NCI-H2227 (cell line): ENCODE measurements at regions not wholly inside any gene's neighbourhood (a gene's known extent, or its start where the extent isn't known, plus 50 kb on each side); places are given as distances from the start of the nearest gene placed in this dataset.
"Not testable (repeated sequence)": the region's sequence is repeated elsewhere in the genome, so short reads cannot be mapped to it uniquely, and the experiment has no call there.

Source experiments
- DNase-seq: peaks from one replicate; lab custom pipeline; 2025; ENCODE audit not compliant: unreplicated experiment; lab: John Stamatoyannopoulos, UW

DNA sequence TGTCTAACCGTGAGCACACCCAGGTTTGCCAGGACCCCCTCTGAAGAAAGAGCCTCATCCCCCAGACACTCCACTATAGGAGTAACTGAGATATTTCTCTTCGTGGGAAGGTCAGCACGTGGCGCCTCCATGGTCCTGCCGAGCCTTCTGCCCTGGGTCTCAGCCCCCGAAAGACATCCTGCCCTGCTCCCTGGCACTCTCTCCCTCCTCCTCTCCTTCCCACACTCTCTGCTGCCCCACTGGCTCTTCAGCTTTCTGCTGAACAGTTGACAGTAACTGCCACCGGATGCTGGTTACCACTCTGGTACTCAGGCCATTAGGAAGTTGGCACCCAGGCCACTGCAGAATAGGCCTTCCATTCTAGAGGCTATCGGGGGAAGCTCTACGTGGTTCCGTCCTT is 185.2 kb downstream of the UACA start:
- DNase-seq: no peak

DNA sequence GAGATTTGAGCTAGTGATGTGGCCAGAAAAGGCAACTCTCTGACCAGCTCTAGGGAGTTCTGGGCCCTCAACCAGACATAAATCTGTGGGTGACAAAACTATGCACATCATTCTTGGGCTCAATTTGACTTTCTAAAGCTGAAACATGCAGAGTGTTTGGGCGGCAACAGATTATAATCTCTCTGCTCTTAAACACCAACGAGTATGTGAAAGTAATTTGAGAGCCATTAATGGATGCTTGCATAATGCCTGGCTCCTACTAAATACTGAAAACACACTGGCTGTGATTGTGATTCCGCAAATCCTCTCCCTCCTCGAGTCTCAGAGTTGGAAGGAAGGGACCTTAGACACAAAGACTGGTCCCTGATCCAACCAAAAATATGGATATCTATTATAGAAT is 186.7 kb downstream of the UACA start:
- DNase-seq: no peak

DNA sequence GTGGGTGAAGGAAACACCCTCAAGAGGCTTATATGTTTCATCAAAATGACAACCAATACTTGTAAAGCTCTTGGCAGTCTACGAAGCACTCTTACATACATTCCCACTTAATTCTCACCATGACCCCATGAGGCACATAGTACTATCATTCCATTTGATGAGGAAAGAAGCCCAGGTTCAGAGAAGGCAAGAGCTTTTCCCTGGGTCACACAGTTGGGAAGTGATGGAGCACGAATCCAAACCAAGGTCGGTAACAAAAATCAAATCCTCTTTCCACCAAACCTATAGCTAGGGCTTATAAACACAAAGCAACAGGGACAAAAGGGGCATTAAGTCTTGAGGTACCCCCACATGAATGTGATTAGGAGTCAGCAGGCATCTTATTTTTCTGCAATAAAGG is 187.1 kb downstream of the UACA start:
- DNase-seq: no peak

DNA sequence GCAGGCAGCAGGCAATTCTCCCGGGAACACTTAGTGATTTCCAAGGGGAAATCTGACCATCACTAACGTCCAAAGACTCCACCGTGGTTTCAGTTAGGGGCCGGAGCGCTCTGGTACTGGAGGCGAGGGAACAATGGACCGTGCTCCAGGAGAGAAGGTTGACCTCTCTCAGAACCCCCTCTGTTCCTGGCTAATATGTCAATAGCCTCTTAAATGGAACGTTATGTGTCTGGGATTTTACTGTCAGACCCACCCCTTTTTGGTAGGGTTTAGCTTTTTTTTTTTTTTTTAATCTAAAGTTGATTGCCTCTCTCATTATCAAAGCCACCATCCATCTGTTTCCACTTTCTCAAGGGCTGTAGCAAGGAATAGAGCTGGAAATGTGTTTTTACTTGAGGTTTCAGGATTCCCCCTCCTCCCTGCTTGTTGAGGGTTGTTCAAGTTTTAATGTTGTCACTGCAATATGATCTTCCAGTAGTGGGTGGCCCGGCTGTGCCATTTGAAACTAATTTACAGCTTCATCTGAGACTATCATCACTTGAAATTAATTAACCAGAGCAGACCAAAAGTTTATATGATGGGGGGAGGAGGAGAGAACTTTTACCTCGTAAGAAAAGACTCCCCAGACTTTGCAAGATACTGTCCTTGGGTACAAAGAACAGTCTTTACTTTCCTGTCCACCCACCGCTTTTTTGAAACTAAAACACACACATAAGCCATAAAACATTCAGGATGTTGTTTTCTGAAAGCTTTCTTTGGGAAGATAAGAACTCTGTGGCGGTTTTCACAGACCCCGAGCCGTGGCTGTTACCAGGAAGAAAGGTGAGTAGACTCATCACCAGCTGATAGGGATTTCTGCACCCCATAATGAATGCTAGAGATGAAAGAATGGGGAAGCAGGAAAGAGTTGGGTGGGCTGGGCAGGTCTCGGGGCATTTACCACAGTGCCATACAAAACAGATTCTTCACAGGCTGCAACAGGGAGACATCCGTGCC is 187.8 kb downstream of the UACA start:
- DNase-seq: no peak

DNA sequence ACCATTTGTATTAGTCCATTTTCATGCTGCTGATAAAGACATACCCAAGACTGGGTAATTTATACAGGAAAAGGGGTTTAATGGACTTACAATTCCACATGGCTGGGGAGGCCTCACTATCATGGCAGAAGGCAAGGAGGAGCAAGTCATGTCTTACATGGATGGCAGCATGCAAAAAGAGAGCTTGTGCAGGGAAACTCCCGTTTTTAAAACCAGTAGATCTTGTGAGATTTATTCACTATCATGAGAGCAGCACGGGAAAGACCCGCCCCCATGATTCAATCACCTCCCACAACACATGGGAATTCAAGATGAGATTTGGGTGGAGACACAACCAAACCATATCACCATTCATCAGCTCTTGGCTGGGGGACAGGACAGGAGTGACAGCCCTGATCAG is 189.0 kb downstream of the UACA start:
- not testable (repeated sequence) for DNase-seq

DNA sequence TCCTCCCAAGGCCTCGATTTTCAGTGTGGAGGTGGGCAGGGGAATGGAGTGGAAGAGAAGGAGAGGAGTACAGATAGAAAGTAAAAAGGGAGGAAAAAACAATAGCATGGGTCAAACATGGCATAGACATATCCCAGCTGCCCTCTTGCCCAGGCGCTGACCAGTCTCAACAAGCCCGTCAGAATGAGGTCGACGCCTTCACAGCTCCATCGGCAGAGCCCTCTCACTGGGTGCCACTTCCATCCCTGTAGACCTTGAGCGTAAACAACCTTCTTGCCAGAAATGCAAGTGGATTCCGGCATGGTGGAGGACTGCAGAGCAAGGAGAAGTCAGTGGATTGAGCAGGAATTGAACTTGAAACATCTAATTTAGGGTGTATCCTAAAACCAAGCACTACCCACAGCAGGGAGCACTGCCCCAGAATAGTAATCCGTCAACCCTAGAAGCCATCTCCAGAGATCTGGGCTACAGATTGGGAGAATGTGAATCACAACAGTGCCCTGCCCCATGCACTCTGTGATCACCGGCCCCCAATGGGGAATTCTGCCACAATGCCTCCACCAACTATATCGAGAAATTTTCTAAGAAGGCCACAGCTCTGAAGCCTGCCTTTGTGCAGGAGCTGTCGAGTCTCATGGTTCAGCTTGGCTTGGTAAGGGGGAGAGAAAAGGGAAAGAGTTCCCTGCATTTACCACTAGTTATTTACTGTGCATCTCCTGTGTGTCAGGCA is 190.1 kb downstream of the UACA start:
- no peak for DNase-seq

DNA sequence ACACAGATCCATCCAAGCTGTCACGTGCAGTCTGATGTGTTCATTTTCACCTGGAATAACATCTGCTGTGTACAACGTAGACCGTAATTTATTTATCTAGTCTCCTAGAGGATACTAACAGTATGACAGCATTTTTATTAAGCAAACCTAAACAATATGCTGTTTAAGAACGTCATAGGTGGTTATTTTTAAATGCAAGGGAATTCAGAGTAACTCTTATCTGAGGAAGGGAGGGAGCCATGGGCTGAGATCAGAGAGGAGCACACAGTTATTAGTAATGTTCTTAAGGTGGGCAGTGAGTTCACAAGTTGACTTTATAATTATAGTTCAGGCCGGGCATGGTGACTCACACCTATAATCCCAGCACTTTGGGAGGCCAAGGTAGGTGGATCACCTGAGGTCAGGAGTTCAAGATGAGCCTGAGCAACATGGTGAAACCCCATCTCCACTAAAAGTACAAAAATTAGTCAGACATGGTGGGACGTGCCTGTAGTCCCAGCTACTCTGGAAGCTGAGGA is 193.6 kb downstream of the UACA start:
- DNase-seq: no peak

DNA sequence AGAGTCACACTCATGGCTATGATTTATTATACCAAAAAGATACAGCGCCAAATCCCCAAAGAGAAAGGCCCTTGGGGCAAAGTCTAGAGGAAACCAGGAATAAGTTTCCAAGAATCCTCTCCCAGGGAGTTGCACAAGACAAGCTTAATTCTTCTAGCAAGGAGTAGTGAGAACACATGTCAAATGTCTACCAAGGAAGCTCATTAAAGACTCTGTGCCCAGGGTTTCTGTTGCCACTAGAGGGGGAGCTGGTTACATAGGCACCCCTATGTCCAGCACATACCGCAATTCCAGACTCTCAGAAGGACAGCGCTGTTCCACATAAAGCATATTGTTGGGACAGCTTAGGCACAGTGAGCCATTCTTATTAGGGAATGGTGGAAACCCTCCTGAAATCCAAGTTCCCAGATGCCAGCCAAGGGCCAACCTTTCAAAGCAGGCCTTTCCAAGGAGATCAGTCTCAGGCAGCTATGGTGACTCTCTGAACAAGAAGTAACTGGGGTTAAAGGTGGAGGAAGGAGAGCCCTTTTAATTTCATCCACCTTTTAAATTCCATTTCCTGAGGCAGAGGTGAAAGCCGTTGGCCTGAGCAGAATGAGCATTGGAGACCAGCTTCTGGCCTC is 194.2 kb downstream of the UACA start:
- DNase-seq: peak; percentile 2

DNA sequence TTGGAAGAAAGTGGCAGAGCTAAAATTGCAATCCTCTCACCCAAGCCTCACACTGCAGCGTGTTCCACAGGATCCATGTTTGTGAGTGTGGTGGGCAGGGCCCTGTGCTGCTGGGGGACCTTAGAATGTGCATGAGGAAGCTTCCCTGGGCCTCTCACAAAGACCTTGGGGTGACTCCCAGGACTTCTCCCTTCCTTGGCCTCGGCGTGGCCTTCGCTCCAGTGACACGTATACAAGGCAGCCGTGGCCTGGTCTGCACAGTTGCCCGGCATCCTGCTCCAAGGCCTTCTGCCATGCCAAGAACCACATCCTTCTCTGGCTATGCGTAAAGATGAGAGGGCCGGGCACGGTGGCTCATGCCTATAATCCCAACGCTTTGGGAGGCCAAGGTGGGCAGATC is 196.4 kb downstream of the UACA start:
- no peak for DNase-seq

DNA sequence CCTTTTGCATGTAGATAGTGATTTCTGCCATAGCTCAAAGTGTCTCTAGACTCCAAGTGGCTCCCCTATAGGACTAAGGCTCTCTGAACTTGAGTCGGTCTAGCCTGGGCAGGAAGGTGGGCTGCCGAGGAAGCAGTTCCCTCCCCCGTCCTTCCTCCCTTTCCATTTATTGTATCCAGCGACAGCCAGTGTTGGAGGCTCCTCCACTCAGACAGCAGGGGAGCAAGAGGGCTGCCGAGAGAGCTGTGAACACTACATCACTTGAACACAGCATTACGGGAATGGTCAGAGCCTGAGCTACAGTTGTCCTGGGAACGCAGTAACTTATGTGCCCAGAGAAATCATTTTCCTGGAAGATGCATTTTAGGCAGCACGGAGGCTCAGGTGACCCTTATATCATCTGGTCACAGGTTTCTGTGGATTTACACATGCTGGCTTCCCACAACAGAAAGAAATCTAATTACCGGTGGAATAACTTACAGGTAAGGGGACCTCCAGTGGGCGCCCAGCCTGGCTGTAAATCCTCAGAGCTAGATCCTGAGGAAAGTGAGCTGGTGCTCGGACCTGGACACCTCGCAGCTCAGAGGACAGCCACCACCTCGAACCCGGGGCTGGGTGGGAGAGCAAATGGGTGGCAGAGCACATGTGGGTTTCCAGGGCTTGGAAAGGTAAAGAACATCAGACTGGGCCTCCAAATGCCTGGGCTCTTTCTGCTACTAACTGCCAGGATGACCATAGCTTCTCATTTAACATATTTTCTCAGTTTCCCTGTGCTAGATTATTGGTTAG is 197.1 kb downstream of the UACA start:
- DNase-seq: peak; percentile 37

DNA sequence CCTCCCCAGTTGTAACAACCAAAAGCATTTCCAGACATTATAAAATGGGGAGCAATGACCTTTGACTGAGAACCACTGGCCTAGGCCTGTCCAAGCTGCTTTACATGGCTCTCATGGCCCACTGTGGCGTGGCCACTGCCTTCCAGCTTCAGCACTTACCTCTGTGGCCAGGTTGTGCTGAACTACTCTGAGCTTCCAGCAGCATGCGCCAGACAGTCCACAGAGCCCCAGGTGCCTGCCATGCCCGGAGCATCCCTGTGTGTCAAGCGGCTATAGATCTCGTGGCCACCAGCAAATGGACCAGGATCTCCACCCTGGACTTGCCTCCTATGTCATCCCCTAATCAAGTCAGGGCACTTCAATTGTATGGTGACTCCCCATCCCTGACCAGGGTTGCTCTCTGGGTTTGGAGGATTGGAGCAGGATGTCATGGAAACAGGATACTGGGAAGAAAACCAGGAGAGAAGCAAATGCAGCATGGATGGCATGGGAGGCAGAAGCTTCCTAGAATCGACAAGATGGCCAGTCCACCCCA is 199.7 kb downstream of the UACA start:
- no peak for DNase-seq

DNA sequence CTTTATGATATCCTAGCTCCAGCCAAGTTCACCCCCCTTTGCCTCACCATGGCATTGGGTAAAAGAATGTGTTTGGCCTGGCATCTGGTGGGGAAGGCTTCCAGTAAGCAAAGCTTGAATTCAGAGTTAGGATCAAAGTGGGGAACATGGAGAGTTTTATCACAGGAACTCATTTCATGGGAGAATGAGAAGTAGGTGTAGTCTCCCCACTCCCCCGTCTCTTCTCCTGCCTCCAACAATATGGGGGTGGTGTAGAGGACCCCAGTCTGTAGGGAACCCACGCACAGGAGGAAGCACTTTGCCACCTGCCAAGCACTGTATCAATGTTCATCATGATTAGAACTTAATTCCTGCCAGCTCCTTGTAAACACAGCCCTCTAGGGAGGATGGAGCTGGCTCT is 200.5 kb downstream of the UACA start:
- no peak for DNase-seq

DNA sequence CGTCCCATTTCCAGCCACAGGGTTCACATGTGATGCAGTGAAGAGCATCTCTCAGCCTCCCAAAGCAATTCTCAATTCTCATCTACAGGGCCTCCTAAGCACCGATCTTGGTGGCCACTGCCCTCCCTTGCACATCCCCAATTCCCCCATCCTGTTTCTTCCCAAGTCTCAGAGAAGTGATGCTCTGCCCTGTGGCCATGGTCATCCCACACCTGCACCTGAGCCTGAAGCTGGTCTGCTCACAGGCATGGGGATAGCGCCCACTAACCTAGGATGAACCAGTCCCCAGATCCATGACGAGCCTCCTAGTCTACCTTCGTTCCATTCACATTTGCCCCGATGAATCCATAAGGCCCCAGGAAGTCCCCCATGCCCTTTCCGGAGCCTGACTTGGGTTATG is 201.5 kb downstream of the UACA start:
- DNase-seq: no peak

DNA sequence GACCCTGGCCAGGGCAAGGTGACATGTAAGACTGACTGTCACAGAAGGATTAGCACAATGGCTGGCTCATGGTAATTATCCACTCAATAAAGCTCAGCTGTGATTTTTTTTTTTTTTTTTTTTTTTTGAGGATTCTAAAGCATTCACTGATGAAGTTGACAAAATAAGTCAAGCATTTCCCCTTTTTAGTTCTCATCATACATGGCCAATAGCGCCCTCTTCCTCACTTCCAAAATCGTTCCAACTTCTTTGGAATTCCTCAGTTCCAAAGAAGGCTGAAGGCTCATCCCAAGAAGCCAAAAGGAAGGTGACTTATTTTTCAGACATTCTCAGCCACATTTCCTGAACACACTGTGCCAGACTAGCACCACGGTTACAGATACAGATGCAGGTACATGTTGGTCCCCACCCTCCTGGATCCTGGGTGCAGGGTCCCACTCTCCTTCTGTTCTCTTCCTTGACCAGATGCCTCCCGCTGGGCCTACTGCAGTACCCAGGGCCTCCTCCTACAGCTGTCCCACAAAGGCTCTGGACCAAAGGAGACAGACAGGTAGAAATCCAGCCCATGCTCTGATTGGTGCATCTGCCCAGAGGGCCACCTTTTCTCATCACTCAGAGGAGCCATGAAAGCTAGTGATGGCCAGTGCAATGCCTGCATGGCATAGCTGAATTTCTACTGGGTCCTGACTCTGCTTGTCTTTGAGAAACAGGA is 202.6 kb downstream of the UACA start:
- no peak for DNase-seq

DNA sequence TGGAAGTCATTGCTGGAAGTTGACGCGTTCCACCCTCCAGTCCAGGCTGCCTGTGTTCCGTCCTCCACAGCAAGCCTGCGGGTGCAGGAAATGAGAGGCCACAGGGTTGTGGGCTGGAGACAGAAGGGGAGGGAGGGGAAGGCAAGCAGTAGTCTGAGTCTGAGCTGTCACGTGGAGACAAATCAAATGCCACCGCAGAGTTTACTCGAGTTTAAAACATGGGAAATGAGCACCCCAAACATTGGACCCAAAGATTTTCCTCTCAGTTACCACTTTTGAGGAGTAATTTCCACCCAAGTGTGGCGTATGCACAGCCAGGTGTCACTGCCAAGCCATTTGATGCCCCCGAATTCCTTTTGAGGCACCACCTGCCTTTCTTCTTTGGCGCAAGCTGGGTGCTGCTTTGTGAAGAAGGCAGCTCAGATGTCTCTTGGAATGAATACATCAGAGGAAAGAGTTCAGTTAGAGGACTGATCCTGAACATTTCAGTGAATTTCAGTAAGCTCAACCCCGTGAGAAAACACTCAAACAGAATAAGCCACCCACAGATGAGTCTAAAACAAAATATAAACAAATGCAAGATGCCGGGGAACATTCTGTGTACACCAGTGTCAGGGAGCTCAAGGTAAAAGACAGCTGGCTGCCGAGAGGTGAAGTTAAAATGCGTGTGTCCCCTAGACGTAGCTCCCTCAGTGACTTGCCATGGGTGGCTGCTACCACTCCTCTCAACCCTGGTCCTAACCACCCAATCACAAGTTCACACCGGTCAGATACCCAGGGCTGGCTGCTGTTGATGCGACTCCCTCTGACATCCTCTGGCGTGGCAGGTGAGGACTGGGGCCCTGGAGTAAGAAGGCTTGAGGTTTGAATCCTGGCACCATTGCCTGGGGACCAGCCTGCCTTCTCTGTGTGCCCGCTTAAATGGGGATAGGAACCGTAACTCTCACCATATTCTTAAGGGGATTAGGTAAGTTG is 203.8 kb downstream of the UACA start:
- no peak for DNase-seq

DNA sequence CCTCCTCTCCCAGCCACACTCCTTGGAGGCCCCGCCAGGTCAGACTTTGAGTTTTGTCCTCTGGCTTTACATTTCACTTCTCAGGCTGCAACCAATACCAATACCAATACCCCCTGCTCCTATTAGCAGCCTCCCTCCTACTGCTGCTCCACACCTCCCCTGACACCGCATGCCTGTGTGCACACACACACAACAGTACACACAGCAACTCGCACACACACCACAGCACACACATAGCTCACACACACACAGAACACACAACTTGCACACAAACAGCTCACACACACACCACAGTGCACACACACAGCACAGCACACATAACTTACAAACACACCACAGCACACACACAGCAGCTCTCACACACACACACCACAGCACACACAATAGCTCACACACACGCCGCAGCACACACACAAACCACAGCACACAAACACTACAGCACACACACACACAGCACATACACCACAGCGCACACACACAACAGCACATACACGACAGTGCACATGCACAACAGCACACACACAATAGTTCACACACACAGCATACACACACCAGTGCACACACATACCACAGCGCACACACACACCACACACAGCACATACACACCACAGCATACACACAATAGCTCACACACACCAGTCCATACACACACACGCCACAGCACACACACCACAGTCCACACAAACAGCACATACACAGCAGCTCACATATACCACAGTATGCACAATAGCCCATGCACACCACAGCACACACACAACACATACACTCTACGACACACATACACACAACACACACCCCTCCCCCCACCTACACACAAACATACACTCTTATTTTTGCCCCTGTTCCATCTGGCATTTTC is 204.7 kb downstream of the UACA start:
- DNase-seq: no peak

DNA sequence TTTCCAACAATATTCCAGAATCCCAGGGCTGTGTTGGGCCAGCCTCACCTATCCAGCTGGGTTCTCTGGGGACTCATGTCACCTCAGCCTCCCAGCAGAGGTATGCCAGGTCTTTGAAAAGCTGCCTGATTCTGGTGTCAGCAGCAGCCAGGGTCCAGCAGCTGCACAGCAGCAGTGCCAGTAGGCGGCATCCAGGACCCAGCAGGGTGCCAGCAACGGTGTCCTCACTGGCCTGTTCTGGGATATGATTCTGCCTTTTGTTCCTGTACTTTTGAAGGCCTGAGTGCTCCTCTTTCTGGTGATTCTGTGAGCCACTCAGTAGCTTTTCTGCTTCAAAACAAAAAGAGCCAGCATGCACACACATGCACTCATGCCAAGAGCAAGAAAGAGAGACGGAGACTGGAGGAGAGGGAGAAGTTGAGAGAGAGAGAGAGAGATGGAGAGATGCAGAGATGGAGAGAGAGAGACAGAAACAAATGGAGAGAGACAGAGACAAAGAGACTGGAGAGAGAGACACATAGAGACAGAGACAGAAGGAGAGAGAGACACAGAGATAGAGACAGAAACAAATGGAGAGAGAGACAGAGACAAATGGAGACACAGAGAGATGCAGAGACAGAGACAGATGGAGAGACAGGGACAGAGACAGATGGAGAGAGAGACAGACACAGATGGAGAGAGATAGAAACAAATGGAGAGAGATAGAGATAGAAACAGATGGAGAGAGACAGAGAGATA is 205.7 kb downstream of the UACA start:
- no peak for DNase-seq
